Testis (tissue), 2 donors: ENCODE measurements at regions not wholly inside any gene's neighbourhood (a gene's known extent, or its start where the extent isn't known, plus 50 kb on each side); places are given as distances from the start of the nearest gene placed in this dataset.

ENCODE experiments used
- POLR2A ChIP-seq: fragments of 450-650 bp; IDR thresholded peaks from one replicate; pipeline ENCODE4 v1.6.1; 2017; ENCODE audit warnings: antibody characterized with exemption, mild to moderate bottlenecking, moderate library complexity
- TF ChIP-seq, protein P1 (sequence below), 3 experiments: fragments of 450-650 bp in 2 of 3; fragments of 200-600 bp in 1 of 3; sonication (generic) in 1 of 3; IDR thresholded peaks; one replicate each; pipeline ENCODE4 v1.5.1; 2016 to 2019; ENCODE audit warnings: antibody characterized with exemption in 3 of 3, mild to moderate bottlenecking in 2 of 3, moderate library complexity in 1 of 3

DNA sequence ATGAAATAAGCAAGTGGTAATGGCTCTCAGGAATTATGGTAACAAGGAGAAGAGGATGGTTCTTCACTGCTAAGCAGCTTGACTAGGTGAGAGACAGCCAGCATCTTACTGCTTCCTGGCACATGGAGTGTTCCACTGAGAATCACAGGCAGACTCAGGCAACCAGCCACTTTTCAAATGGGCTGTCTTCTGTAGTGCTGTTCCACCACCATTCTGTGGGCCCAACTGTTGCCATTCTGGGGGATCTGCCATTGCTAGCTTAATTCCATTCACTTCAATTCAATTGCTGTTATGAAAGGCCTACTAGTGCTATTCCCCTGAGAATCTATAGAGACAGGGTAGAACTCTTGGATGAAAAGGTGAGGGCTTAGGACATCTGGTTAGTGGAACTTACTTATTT lies 341.9 kb downstream of the KCNRG start:
- no peak for TF ChIP-seq POLR2A
- TF ChIP-seq, protein P1, sequence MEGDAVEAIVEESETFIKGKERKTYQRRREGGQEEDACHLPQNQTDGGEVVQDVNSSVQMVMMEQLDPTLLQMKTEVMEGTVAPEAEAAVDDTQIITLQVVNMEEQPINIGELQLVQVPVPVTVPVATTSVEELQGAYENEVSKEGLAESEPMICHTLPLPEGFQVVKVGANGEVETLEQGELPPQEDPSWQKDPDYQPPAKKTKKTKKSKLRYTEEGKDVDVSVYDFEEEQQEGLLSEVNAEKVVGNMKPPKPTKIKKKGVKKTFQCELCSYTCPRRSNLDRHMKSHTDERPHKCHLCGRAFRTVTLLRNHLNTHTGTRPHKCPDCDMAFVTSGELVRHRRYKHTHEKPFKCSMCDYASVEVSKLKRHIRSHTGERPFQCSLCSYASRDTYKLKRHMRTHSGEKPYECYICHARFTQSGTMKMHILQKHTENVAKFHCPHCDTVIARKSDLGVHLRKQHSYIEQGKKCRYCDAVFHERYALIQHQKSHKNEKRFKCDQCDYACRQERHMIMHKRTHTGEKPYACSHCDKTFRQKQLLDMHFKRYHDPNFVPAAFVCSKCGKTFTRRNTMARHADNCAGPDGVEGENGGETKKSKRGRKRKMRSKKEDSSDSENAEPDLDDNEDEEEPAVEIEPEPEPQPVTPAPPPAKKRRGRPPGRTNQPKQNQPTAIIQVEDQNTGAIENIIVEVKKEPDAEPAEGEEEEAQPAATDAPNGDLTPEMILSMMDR (IDR thresholded peaks at IDR 0.05): no peak
